HEK293 (cell line): ENCODE measurements at regions not wholly inside any gene's neighbourhood (a gene's known extent, or its start where the extent isn't known, plus 50 kb on each side); places are given as distances from the start of the nearest gene placed in this dataset.

Experiments
- KLF16 ChIP-seq: fragments of 450-650 bp; formaldehyde crosslinking; IDR thresholded peaks from 2 replicates; pipeline ENCODE4 v1.5.1; 2017; ENCODE audit warnings: missing biosample characterization, missing genetic modification characterization
- YY1 ChIP-seq: fragments of 450-650 bp; formaldehyde crosslinking; IDR thresholded peaks from 2 replicates; pipeline ENCODE4 v1.5.1; 2018; ENCODE audit warnings: missing biosample characterization, missing genetic modification characterization
- ZNF114 ChIP-seq: fragments of 450-650 bp; formaldehyde crosslinking; IDR thresholded peaks from 2 replicates; pipeline ENCODE4 v1.5.0; 2017; ENCODE audit warnings: missing biosample characterization, missing genetic modification characterization
- ZNF138 ChIP-seq: fragments of 450-650 bp; formaldehyde crosslinking; IDR thresholded peaks from 2 replicates; pipeline ENCODE4 v1.5.1; 2016; ENCODE audit warnings: missing biosample characterization, missing genetic modification characterization, borderline replicate concordance
- ZNF324 ChIP-seq: fragments of 450-650 bp; formaldehyde crosslinking; IDR thresholded peaks from 2 replicates; pipeline ENCODE4 v1.5.1; 2016; ENCODE audit warnings: missing biosample characterization, missing genetic modification characterization
- ZNF350 ChIP-seq: fragments of 450-650 bp; formaldehyde crosslinking; IDR thresholded peaks from 2 replicates; pipeline ENCODE4 v1.5.0; 2017; ENCODE audit warnings: missing biosample characterization, mild to moderate bottlenecking, missing genetic modification characterization
- ZNF426 ChIP-seq: fragments of 450-650 bp; formaldehyde crosslinking; IDR thresholded peaks from 2 replicates; pipeline ENCODE4 v1.5.1; 2017; ENCODE audit warnings: missing biosample characterization, missing genetic modification characterization, mild to moderate bottlenecking, inconsistent platforms, moderate library complexity
- ZNF768 ChIP-seq: fragments of 450-650 bp; formaldehyde crosslinking; IDR thresholded peaks from 2 replicates; pipeline ENCODE4 v1.5.1; 2018; ENCODE audit warnings: missing biosample characterization, mild to moderate bottlenecking, missing genetic modification characterization
- TF ChIP-seq, protein P1 (sequence below): fragments of 450-650 bp; formaldehyde crosslinking; optimal IDR thresholded peaks from 2 replicates; pipeline ENCODE3; 2016; ENCODE audit warnings: missing biosample characterization, mild to moderate bottlenecking, missing genetic modification characterization
- TF ChIP-seq, protein P2 (sequence below): fragments of 450-650 bp; formaldehyde crosslinking; IDR thresholded peaks from 2 replicates; pipeline ENCODE4 v1.5.1; 2017; ENCODE audit warnings: missing biosample characterization, missing genetic modification characterization
- TF ChIP-seq, protein P3 (sequence below): fragments of 450-650 bp; formaldehyde crosslinking; IDR thresholded peaks from 2 replicates; pipeline ENCODE4 v1.5.1; 2016; ENCODE audit warnings: missing biosample characterization, missing genetic modification characterization, low read depth

DNA sequence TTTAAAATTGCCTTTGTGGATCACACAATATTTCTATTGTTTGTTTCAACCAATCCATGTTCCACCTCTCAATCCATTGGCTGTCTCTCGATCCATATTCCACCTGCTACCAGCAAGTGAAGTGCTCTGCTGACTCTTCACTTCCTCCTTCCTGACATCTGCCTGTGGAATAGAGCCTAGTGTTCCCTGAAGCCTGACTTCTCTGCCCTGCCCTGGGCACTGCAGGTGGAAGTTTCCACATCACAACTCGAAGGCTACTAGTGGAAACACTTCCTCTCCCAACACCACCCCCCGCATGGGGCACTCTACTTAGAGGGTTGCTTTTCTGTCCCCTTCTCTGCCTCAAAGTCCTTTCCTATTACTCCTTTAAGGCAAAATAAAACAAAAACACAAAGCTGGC is 563.8 kb upstream of the IGFBP3 start:
- TF ChIP-seq ZNF768 (tag by site-specific recombination) (no peak), ZNF114 (tag by site-specific recombination) (no peak), ZNF350 (no peak), ZNF426 (tag by site-specific recombination) (no peak), YY1 (no peak), ZNF324 (tag by site-specific recombination) (no peak), KLF16 (tag by site-specific recombination) (no peak), ZNF138 (tag by site-specific recombination) (no peak)
- TF ChIP-seq, protein P1, sequence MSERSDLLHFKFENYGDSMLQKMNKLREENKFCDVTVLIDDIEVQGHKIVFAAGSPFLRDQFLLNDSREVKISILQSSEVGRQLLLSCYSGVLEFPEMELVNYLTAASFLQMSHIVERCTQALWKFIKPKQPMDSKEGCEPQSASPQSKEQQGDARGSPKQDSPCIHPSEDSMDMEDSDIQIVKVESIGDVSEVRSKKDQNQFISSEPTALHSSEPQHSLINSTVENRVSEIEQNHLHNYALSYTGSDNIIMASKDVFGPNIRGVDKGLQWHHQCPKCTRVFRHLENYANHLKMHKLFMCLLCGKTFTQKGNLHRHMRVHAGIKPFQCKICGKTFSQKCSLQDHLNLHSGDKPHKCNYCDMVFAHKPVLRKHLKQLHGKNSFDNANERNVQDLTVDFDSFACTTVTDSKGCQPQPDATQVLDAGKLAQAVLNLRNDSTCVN (tag by site-specific recombination), result no peak
- TF ChIP-seq, protein P2, sequence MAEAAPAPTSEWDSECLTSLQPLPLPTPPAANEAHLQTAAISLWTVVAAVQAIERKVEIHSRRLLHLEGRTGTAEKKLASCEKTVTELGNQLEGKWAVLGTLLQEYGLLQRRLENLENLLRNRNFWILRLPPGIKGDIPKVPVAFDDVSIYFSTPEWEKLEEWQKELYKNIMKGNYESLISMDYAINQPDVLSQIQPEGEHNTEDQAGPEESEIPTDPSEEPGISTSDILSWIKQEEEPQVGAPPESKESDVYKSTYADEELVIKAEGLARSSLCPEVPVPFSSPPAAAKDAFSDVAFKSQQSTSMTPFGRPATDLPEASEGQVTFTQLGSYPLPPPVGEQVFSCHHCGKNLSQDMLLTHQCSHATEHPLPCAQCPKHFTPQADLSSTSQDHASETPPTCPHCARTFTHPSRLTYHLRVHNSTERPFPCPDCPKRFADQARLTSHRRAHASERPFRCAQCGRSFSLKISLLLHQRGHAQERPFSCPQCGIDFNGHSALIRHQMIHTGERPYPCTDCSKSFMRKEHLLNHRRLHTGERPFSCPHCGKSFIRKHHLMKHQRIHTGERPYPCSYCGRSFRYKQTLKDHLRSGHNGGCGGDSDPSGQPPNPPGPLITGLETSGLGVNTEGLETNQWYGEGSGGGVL (tag by site-specific recombination), result no peak
- TF ChIP-seq, protein P3, sequence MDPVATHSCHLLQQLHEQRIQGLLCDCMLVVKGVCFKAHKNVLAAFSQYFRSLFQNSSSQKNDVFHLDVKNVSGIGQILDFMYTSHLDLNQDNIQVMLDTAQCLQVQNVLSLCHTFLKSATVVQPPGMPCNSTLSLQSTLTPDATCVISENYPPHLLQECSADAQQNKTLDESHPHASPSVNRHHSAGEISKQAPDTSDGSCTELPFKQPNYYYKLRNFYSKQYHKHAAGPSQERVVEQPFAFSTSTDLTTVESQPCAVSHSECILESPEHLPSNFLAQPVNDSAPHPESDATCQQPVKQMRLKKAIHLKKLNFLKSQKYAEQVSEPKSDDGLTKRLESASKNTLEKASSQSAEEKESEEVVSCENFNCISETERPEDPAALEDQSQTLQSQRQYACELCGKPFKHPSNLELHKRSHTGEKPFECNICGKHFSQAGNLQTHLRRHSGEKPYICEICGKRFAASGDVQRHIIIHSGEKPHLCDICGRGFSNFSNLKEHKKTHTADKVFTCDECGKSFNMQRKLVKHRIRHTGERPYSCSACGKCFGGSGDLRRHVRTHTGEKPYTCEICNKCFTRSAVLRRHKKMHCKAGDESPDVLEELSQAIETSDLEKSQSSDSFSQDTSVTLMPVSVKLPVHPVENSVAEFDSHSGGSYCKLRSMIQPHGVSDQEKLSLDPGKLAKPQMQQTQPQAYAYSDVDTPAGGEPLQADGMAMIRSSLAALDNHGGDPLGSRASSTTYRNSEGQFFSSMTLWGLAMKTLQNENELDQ (tag by site-specific recombination), result no peak
